ENCODE measurements at regions not wholly inside any gene's neighbourhood (a gene's known extent, or its start where the extent isn't known, plus 50 kb on each side); places are given as distances from the start of the nearest gene placed in this dataset.

DNA sequence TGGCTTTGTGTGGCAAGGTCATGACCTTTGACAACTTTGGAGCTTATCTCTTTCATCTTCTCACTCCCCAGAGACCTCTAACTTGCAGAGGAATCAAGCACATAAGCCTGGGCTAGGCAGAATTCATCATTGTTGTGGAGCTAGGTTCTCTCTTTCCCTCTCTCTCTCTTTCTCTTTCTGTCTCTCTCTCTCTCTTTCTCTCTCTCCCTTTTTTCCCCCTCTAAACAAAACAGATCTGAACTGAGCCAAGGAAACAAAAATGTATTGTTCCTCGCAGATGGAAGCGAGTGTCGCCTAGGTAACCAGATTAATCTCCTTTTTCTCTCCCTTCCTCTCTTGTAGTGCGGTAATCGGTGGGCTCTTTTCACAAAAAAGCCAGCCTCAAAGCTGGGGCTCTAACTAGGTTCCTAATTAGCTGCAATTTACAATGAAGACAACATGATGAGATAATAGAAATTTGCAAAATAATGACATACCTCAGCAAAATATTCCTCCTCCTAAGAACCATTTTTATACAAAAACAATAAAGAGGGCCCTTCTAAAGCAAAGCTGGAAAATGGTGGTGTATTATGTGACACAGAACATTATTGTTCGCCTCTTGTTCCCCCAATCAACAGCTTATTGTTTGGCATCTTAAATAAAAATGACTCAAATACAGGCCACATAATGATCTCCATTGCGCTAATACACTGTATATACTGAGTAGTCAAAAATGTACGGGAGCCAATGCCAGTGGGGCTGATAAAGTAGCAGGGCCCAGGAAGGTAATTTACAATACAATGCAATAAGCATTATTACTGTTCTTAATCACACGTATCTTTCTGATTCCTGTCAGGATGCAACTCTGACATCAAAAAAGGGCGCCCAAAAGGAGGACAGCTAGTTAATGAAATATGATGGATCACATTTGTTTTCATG lies 65.7 kb upstream of the SOX5 start:
- Histone ChIP-seq H3K9me3 (ENCODE audit: low read length) (no peaks in the 10 kb centered on the region), H3K4me1 (ENCODE audit: insufficient read depth, low read length) (no peaks in the 10 kb centered on the region), H3K27ac (ENCODE audit: low read length) (no peak overlapping the region), H3K36me3 (ENCODE audit: low read depth, low read length) (no peaks in the 10 kb centered on the region), H3K9me2 (replicated peaks; ENCODE audit: low read length) (no peaks in the 10 kb centered on the region), H3K27me3 (ENCODE audit: low read length) (peaks cover 4% of the 10 kb centered on the region), H3F3A (ENCODE audit: low read length, unreplicated experiment) (no peaks in the 10 kb centered on the region), H3K9ac (ENCODE audit: low read length) (no peak overlapping the region), H3K4me2 (ENCODE audit: low read length) (no peak overlapping the region), H3K4me3 (ENCODE audit: low read length) (no peak overlapping the region), H2AFZ (ENCODE audit: low read length) (no peak overlapping the region), H4K20me1 (ENCODE audit: low read length) (no peaks in the 10 kb centered on the region), H3K79me2 (ENCODE audit: low read length) (no peaks in the 10 kb centered on the region)
- no peak for TF ChIP-seq EZH2phosphoT487 (IDR thresholded peaks at IDR 0.05; ENCODE audit: borderline replicate concordance, low read length)
- TF ChIP-seq, protein P1, sequence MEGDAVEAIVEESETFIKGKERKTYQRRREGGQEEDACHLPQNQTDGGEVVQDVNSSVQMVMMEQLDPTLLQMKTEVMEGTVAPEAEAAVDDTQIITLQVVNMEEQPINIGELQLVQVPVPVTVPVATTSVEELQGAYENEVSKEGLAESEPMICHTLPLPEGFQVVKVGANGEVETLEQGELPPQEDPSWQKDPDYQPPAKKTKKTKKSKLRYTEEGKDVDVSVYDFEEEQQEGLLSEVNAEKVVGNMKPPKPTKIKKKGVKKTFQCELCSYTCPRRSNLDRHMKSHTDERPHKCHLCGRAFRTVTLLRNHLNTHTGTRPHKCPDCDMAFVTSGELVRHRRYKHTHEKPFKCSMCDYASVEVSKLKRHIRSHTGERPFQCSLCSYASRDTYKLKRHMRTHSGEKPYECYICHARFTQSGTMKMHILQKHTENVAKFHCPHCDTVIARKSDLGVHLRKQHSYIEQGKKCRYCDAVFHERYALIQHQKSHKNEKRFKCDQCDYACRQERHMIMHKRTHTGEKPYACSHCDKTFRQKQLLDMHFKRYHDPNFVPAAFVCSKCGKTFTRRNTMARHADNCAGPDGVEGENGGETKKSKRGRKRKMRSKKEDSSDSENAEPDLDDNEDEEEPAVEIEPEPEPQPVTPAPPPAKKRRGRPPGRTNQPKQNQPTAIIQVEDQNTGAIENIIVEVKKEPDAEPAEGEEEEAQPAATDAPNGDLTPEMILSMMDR (conservative IDR thresholded peaks at IDR 0.05; ENCODE audit: low read depth, low read length), result no peak
- TF ChIP-seq EZH2 (IDR thresholded peaks at IDR 0.05; ENCODE audit: low read length, unreplicated experiment), result no peak
- BruUV-seq (replicated peaks), result no TSS peak
- ChIA-PET POLR2A (ENCODE audit: unreplicated experiment) (no interaction called here), CTCF (no interaction called here)
- intact Hi-C loops (cut with micrococcal nuclease), result no loop called here
- no peak for ATAC-seq
- DNase-seq, result no peak

DNA sequence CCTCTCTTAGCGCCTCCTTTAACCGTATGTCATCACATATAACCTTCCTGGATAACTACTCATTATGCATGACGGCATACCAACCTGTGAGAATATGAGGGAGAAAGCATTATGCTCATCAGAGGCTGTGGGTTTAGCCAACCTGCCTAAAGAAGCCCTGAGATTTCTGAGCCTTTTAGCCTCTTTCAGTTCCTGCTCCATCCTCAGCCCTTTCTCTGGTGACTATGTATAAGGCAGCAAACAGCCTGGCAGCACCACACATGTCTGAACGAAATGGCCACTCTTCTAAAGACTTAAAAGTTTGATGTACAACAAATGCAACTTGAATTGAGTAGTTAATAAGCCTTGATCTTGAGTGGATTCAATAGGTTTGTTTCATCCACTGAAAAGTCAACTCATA lies 64.8 kb upstream of the SOX5 start:
- no peaks in the 10 kb centered on the region for H3K36me3 ChIP-seq (ENCODE audit: low read depth, low read length)
- no peak overlapping the region for H2AFZ ChIP-seq (ENCODE audit: low read length)
- peaks cover 4% of the 10 kb centered on the region for H3K27me3 ChIP-seq (ENCODE audit: low read length)
- no peaks in the 10 kb centered on the region for H3F3A ChIP-seq (ENCODE audit: low read length, unreplicated experiment)
- TF ChIP-seq EZH2phosphoT487 (IDR thresholded peaks at IDR 0.05; ENCODE audit: borderline replicate concordance, low read length) (no peak), EZH2 (IDR thresholded peaks at IDR 0.05; ENCODE audit: low read length, unreplicated experiment) (no peak)
- TF ChIP-seq, protein P1 (conservative IDR thresholded peaks at IDR 0.05; ENCODE audit: low read depth, low read length), result no peak
- ATAC-seq, result no peak
- no peak overlapping the region for H3K4me2 ChIP-seq (ENCODE audit: low read length)
- H3K4me3 ChIP-seq (ENCODE audit: low read length), result no peak overlapping the region
- no peaks in the 10 kb centered on the region for H3K9me2 ChIP-seq (replicated peaks; ENCODE audit: low read length)
- H3K27ac ChIP-seq (ENCODE audit: low read length), result no peak overlapping the region
- no peak for DNase-seq
- H3K4me1 ChIP-seq (ENCODE audit: insufficient read depth, low read length), result no peaks in the 10 kb centered on the region
- no peaks in the 10 kb centered on the region for H3K9me3 ChIP-seq (ENCODE audit: low read length)
- no peaks in the 10 kb centered on the region for H3K79me2 ChIP-seq (ENCODE audit: low read length)
- ChIA-PET CTCF (no interaction called here), POLR2A (ENCODE audit: unreplicated experiment) (no interaction called here)
- no peak overlapping the region for H3K9ac ChIP-seq (ENCODE audit: low read length)
- no peaks in the 10 kb centered on the region for H4K20me1 ChIP-seq (ENCODE audit: low read length)
- intact Hi-C loops (cut with micrococcal nuclease), result no loop called here
- no TSS peak for BruUV-seq (replicated peaks)

DNA sequence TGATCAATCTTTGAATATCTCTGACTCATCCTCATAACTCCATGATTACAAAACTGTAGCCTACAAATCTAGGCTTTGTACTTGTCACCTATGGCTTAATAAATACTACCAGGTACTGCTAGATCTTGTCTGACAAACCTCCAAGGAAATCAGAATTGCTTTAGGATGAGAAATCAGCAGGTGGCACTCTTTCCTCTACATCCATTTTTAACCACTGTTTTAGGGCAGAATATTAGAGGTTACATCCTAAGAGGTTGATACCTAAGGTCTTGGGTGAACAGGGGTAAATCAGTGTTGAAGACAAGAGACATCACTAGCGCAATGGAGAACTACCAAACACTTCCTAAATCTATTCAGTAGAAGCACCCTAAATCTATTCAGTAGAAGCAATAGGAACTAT lies 63.1 kb upstream of the SOX5 start:
- no peak overlapping the region for H2AFZ ChIP-seq (ENCODE audit: low read length)
- H3K27me3 ChIP-seq (ENCODE audit: low read length), result peaks cover 4% of the 10 kb centered on the region
- no peaks in the 10 kb centered on the region for H3K4me1 ChIP-seq (ENCODE audit: insufficient read depth, low read length)
- no peaks in the 10 kb centered on the region for H3K9me3 ChIP-seq (ENCODE audit: low read length)
- no peaks in the 10 kb centered on the region for H3K36me3 ChIP-seq (ENCODE audit: low read depth, low read length)
- TF ChIP-seq, protein P1 (conservative IDR thresholded peaks at IDR 0.05; ENCODE audit: low read depth, low read length), result 0 out of 2 replicates have a peak, but pooled peaks have one; percentile 19
- TF ChIP-seq EZH2 (IDR thresholded peaks at IDR 0.05; ENCODE audit: low read length, unreplicated experiment), result no peak
- CTCF ChIA-PET, result no interaction called here
- no peak for ATAC-seq
- peak; percentile 12 for DNase-seq
- H3K9me2 ChIP-seq (replicated peaks; ENCODE audit: low read length), result no peaks in the 10 kb centered on the region
- H3K27ac ChIP-seq (ENCODE audit: low read length), result no peak overlapping the region
- no peaks in the 10 kb centered on the region for H4K20me1 ChIP-seq (ENCODE audit: low read length)
- no peaks in the 10 kb centered on the region for H3K79me2 ChIP-seq (ENCODE audit: low read length)
- H3K9ac ChIP-seq (ENCODE audit: low read length), result no peak overlapping the region
- no peak overlapping the region for H3K4me2 ChIP-seq (ENCODE audit: low read length)
- no TSS peak for BruUV-seq (replicated peaks)
- H3K4me3 ChIP-seq (ENCODE audit: low read length), result no peak overlapping the region
- intact Hi-C loops (cut with micrococcal nuclease), result no loop called here
- H3F3A ChIP-seq (ENCODE audit: low read length, unreplicated experiment), result no peaks in the 10 kb centered on the region
- POLR2A ChIA-PET (ENCODE audit: unreplicated experiment), result no interaction called here

Measured in PC-3 (cell line).